ENCODE measurements at regions not wholly inside any gene's neighbourhood (a gene's known extent, or its start where the extent isn't known, plus 50 kb on each side); places are given as distances from the start of the nearest gene placed in this dataset.

GRCh38 chr2:104375206-104375605 is 478.7 kb upstream of the POU3F3 start:
- TF ChIP-seq ZNF830 (tag by site-specific recombination; IDR thresholded peaks at IDR 0.05; ENCODE audit: low read depth): no peak
- TF ChIP-seq FEZF1 (tag by site-specific recombination; IDR thresholded peaks at IDR 0.05): no peak
- TF ChIP-seq ZNF354C (tag by site-specific recombination; IDR thresholded peaks at IDR 0.05; ENCODE audit: borderline replicate concordance, low read depth): no peak
- no peak for TF ChIP-seq ZNF366 (tag by site-specific recombination; conservative IDR thresholded peaks at IDR 0.05)
- no peak for TF ChIP-seq ZNF426 (tag by site-specific recombination; IDR thresholded peaks at IDR 0.05)
- TF ChIP-seq ZNF624 (tag by site-specific recombination; IDR thresholded peaks at IDR 0.05): no peak
- H3K36me3 ChIP-seq (ENCODE audit: control insufficient read depth in 2 of 2, insufficient read depth in 1 of 2, low read length in 2 of 2): no peaks in the 10 kb centered on the region
- 0 out of 2 replicates have a peak, but pooled peaks cover 2% of the 10 kb centered on the region for H3K4me1 ChIP-seq (ENCODE audit: control insufficient read depth, insufficient read depth, low read length)
- no peak overlapping the region for H3K27ac ChIP-seq (ENCODE audit: extremely low read depth, low read depth, low read length)
- H3K4me3 ChIP-seq (ENCODE audit: low read depth, low read length): no peak overlapping the region
- ChIA-PET POLR2A (no interaction called here), CTCF (no interaction called here)
- no peaks in the 10 kb centered on the region for H3K9me3 ChIP-seq (ENCODE audit: control insufficient read depth, insufficient read depth, low read depth, low read length)

GRCh38 chr2:104378853-104379374 is 475.0 kb upstream of the POU3F3 start:
- 0 out of 2 replicates have a peak, but pooled peaks cover 2% of the 10 kb centered on the region for H3K4me1 ChIP-seq (ENCODE audit: control insufficient read depth, insufficient read depth, low read length)
- TF ChIP-seq ZNF37A (tag by site-specific recombination; IDR thresholded peaks at IDR 0.05) (no peak), ZBTB17 (tag by site-specific recombination; IDR thresholded peaks at IDR 0.05) (0 out of 2 replicates have a peak, but pooled peaks have one; percentile 14), ZNF354C (tag by site-specific recombination; IDR thresholded peaks at IDR 0.05; ENCODE audit: borderline replicate concordance, low read depth) (no peak), OVOL3 (tag by site-specific recombination; IDR thresholded peaks at IDR 0.05) (no peak), CTCF (tag by site-specific recombination; IDR thresholded peaks at IDR 0.05) (no peak), GLIS2 (tag by site-specific recombination; IDR thresholded peaks at IDR 0.05) (no peak), SP3 (tag by site-specific recombination; IDR thresholded peaks at IDR 0.05) (0 out of 2 replicates have a peak, but pooled peaks have one; percentile 14), ZNF292 (tag by site-specific recombination; IDR thresholded peaks at IDR 0.05; ENCODE audit: borderline replicate concordance, low read depth) (no peak), ZNF488 (tag by site-specific recombination; IDR thresholded peaks at IDR 0.05) (no peak), PRDM4 (tag by site-specific recombination; IDR thresholded peaks at IDR 0.05) (no peak), ZNF830 (tag by site-specific recombination; IDR thresholded peaks at IDR 0.05; ENCODE audit: low read depth) (no peak), ZNF791 (tag by site-specific recombination; IDR thresholded peaks at IDR 0.05) (no peak), ZNF266 (tag by site-specific recombination; IDR thresholded peaks at IDR 0.05; ENCODE audit: low read depth) (no peak), ZNF600 (tag by site-specific recombination; IDR thresholded peaks at IDR 0.05) (no peak), ZNF311 (tag by site-specific recombination; IDR thresholded peaks at IDR 0.05; ENCODE audit: borderline replicate concordance) (no peak), ZNF423 (tag by site-specific recombination; IDR thresholded peaks at IDR 0.05) (no peak), ZBTB48 (tag by site-specific recombination; IDR thresholded peaks at IDR 0.05) (no peak), ZNF549 (tag by site-specific recombination; IDR thresholded peaks at IDR 0.05) (no peak), TRIM28 (IDR thresholded peaks at IDR 0.05; ENCODE audit: borderline replicate concordance, low read length) (0 out of 2 replicates have a peak, but pooled peaks have one; percentile 19), ZNF350 (tag by site-specific recombination; IDR thresholded peaks at IDR 0.05) (no peak)
- ChIA-PET POLR2A (no interaction called here), CTCF (no interaction called here)
- H3K27ac ChIP-seq (ENCODE audit: extremely low read depth, low read depth, low read length): no peak overlapping the region
- no peaks in the 10 kb centered on the region for H3K9me3 ChIP-seq (ENCODE audit: control insufficient read depth, insufficient read depth, low read depth, low read length)
- peak overlapping the region; percentile 49 for H3K4me3 ChIP-seq (ENCODE audit: low read depth, low read length)
- H3K36me3 ChIP-seq (ENCODE audit: control insufficient read depth in 2 of 2, insufficient read depth in 1 of 2, low read length in 2 of 2): no peaks in the 10 kb centered on the region
